Right atrium auricular region (tissue), 2 donors: ENCODE measurements at regions not wholly inside any gene's neighbourhood (a gene's known extent, or its start where the extent isn't known, plus 50 kb on each side); places are given as distances from the start of the nearest gene placed in this dataset.
A peak's percentile ranks its signal among the peaks of the same experiment; 100 is the strongest.

Experiments used
- DNase-seq: peaks from one replicate; pipeline ENCODE4 v3.0.0-alpha.2; 2019; ENCODE audit warnings: low spot score
- H3K27ac ChIP-seq, 2 donors: fragments of 200-600 bp; sonication (generic); 1 replicate in 1 of 2; 2 replicates in 1 of 2; pipeline ENCODE4 v1.5.1; 2016 to 2019
- H3K27me3 ChIP-seq, 2 donors: fragments of 200-600 bp; sonication (generic); one replicate each; pipeline versions ENCODE4 v1.5.1 to v1.6.0; 2017 to 2019
- H3K36me3 ChIP-seq: fragments of 200-600 bp; sonication (generic); one replicate; pipeline ENCODE4 v1.5.1; 2016
- H3K4me1 ChIP-seq, 2 donors: fragments of 200-600 bp; sonication (generic); one replicate each; pipeline versions ENCODE4 v1.5.1 to v1.6.0; 2017 to 2019
- H3K4me3 ChIP-seq, 2 donors: fragments of 200-600 bp; sonication (generic); 1 replicate in 1 of 2; 2 replicates in 1 of 2; pipeline ENCODE4 v1.5.1; 2017 to 2019; ENCODE audit warnings: mild to moderate bottlenecking in 1 of 2, moderate library complexity in 1 of 2
- H3K9me3 ChIP-seq, 2 donors: fragments of 200-600 bp; sonication (generic); one replicate each; pipeline ENCODE4 v1.5.1; 2019
- CTCF ChIP-seq, 2 donors: fragments of 200-600 bp; sonication (generic); IDR thresholded peaks; one replicate each; pipeline ENCODE4 v1.5.1; 2019; ENCODE audit warnings: antibody characterized with exemption in 2 of 2

- TF ChIP-seq CTCF (IDR thresholded peaks at IDR 0.05) = no peak
- no peaks in the 10 kb centered on the region for H3K4me1 ChIP-seq
- no peak overlapping the region for H3K27ac ChIP-seq
- no peaks in the 10 kb centered on the region for H3K27me3 ChIP-seq
- no peak overlapping the region for H3K4me3 ChIP-seq
- DNase-seq = no peak
- H3K9me3 ChIP-seq = peaks cover 0 to 7% of the 10 kb centered on the region in 2 donors
- H3K36me3 ChIP-seq = no peaks in the 10 kb centered on the region
These were observed 203.2 kb downstream of the ARHGAP12 start for GRCh38 chr10:31725436-31725835.

- no peak overlapping the region for H3K27ac ChIP-seq
- no peak for DNase-seq
- H3K9me3 ChIP-seq = peaks cover 0 to 7% of the 10 kb centered on the region in 2 donors
- no peaks in the 10 kb centered on the region for H3K27me3 ChIP-seq
- no peaks in the 10 kb centered on the region for H3K36me3 ChIP-seq
- no peak for TF ChIP-seq CTCF (IDR thresholded peaks at IDR 0.05)
- no peak overlapping the region for H3K4me3 ChIP-seq
- no peaks in the 10 kb centered on the region for H3K4me1 ChIP-seq
These were observed 204.3 kb downstream of the ARHGAP12 start for GRCh38 chr10:31724296-31724695.

GRCh38 chr10:31723106-31723750, 205.4 kb downstream of the ARHGAP12 start:
- H3K9me3 ChIP-seq = peaks cover 0 to 3% of the 10 kb centered on the region in 2 donors
- no peaks in the 10 kb centered on the region for H3K4me1 ChIP-seq
- DNase-seq = no peak
- no peak overlapping the region for H3K4me3 ChIP-seq
- no peaks in the 10 kb centered on the region for H3K36me3 ChIP-seq
- TF ChIP-seq CTCF (IDR thresholded peaks at IDR 0.05) = no peak
- no peaks in the 10 kb centered on the region for H3K27me3 ChIP-seq
- H3K27ac ChIP-seq = no peak overlapping the region

GRCh38 chr10:31721096-31721495, 207.5 kb downstream of the ARHGAP12 start:
- no peak for TF ChIP-seq CTCF (IDR thresholded peaks at IDR 0.05)
- no peaks in the 10 kb centered on the region for H3K27me3 ChIP-seq

GRCh38 chr10:31720546-31720945, 208.1 kb downstream of the ARHGAP12 start:
- H3K9me3 ChIP-seq = no peaks in the 10 kb centered on the region
- no peaks in the 10 kb centered on the region for H3K27me3 ChIP-seq
- DNase-seq = no peak
- no peaks in the 10 kb centered on the region for H3K4me1 ChIP-seq
- H3K4me3 ChIP-seq = no peak overlapping the region
- H3K27ac ChIP-seq = no peak overlapping the region
- no peaks in the 10 kb centered on the region for H3K36me3 ChIP-seq
- TF ChIP-seq CTCF (IDR thresholded peaks at IDR 0.05) = no peak

More at GRCh38 chr10:31721096-31721495, 207.5 kb downstream of the ARHGAP12 start:
- no peaks in the 10 kb centered on the region for H3K4me1 ChIP-seq
- no peak for DNase-seq
- H3K36me3 ChIP-seq = no peaks in the 10 kb centered on the region
- H3K4me3 ChIP-seq = no peak overlapping the region
- H3K27ac ChIP-seq = no peak overlapping the region
- no peaks in the 10 kb centered on the region for H3K9me3 ChIP-seq

- no peak for TF ChIP-seq CTCF (IDR thresholded peaks at IDR 0.05)
- Histone ChIP-seq H3K27ac (peak overlapping the region; percentile 9 to 71), H3K36me3 (no peaks in the 10 kb centered on the region), H3K9me3 (peaks cover 4 to 31% of the 10 kb centered on the region in 2 donors), H3K4me1 (peaks cover 0 to 47% of the 10 kb centered on the region in 2 donors), H3K4me3 (no peak overlapping the region), H3K27me3 (no peaks in the 10 kb centered on the region)
- no peak for DNase-seq
These were observed 219.2 kb downstream of the ARHGAP12 start for GRCh38 chr10:31709476-31709875.
